ENCODE measurements at regions not wholly inside any gene's neighbourhood (a gene's known extent, or its start where the extent isn't known, plus 50 kb on each side); places are given as distances from the start of the nearest gene placed in this dataset.

DNA sequence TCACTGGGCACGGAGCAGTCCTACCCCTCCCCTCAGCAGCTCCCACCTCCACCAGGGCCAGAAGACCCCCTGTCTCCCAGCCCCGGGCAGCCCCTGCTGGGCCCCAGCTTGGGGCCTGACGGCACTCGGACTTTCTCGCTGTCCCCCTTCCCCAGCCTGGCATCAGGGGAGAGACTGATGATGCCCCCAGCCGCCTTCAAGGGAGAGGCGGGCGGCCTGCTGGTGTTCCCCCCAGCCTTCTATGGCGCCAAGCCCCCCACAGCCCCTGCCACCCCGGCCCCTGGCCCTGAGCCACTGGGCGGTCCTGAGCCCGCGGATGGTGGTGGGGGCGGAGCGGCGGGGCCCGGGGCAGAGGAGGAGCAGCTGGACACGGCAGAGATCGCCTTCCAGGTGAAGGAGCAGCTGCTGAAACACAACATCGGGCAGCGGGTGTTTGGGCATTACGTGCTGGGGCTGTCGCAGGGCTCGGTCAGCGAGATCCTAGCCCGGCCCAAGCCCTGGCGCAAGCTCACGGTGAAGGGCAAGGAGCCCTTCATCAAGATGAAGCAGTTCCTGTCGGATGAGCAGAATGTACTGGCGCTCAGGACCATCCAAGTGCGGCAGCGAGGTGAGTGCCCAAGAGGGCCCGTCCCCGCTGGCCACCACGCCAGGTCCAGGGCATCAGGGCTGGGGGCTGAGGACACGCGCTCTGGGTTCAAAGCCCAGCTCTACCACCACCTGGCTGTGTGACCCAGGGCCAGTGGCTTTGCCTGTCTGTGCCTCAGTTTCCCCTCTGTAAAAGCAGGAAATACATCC is 58.6 kb downstream of the PHETA1 start:
- Histone ChIP-seq H3K36me3 (ENCODE audit: control insufficient read depth, insufficient read depth, low read length) (no peaks in the 10 kb centered on the region), H3K9ac (ENCODE audit: low read length) (no peak overlapping the region), H3K4me3 (ENCODE audit: low read length) (no peak overlapping the region), H3K9me3 (ENCODE audit: control insufficient read depth, low read length) (peaks cover 2% of the 10 kb centered on the region), H3K4me1 (ENCODE audit: control insufficient read depth, insufficient read depth, low read length) (no peaks in the 10 kb centered on the region), H3K27me3 (ENCODE audit: control insufficient read depth, insufficient read depth, low read length) (no peaks in the 10 kb centered on the region)

DNA sequence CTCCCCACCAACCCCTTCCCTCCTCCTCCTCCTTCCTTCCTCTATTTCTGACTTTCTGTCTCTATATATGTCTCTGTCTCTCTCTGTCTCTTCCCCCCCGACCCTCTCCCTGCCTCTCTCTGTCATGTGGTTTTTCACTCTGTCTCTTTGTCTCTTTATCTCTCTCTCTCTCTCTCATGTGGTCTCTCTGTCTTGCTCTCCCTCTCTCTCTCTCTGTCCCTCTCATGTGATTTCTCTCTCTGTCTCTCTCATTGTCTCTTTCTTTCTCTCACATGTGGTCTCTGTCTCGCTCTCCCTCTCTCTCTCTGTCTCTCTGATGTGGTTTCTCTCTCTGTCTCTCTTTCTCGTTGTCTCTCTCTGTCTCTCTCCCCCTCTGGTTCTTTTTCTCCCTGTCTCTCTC is 59.3 kb downstream of the PHETA1 start:
- no peaks in the 10 kb centered on the region for H3K27me3 ChIP-seq (ENCODE audit: control insufficient read depth, insufficient read depth, low read length)
- no peaks in the 10 kb centered on the region for H3K36me3 ChIP-seq (ENCODE audit: control insufficient read depth, insufficient read depth, low read length)
- no peak overlapping the region for H3K4me3 ChIP-seq (ENCODE audit: low read length)
- no peaks in the 10 kb centered on the region for H3K4me1 ChIP-seq (ENCODE audit: control insufficient read depth, insufficient read depth, low read length)
- no peak overlapping the region for H3K9ac ChIP-seq (ENCODE audit: low read length)
- H3K9me3 ChIP-seq (ENCODE audit: control insufficient read depth, low read length): peaks cover 9% of the 10 kb centered on the region

GRCh38 chr12:111308473-111308872 is 60.4 kb downstream of the PHETA1 start:
- Histone ChIP-seq H3K27me3 (ENCODE audit: control insufficient read depth, insufficient read depth, low read length) (no peaks in the 10 kb centered on the region), H3K4me3 (ENCODE audit: low read length) (no peak overlapping the region), H3K9me3 (ENCODE audit: control insufficient read depth, low read length) (peaks cover 16% of the 10 kb centered on the region), H3K36me3 (ENCODE audit: control insufficient read depth, insufficient read depth, low read length) (no peaks in the 10 kb centered on the region), H3K4me1 (ENCODE audit: control insufficient read depth, insufficient read depth, low read length) (no peaks in the 10 kb centered on the region), H3K9ac (ENCODE audit: low read length) (no peak overlapping the region)

DNA sequence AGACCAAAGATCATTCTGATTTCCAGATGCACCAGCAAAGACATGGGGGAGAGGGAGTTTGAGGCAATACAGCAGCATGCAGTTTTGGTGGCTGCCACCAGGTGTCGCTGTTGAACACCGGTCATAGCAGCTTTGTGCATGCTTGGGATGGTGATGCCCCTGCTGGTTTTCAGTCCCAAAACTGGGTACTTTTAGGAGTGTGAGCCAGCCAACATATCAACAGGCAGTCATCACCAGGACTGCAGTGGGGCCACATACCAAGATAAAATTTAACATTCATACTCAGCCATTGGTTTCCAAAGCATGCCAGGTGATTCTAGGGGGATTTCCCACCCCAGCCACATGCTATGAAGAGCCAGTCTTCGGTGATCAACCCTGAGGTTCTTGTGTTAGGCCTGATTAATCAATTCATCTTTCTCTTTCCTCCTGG is 64.2 kb downstream of the PHETA1 start:
- Histone ChIP-seq H3K36me3 (ENCODE audit: control insufficient read depth, insufficient read depth, low read length) (no peaks in the 10 kb centered on the region), H3K4me3 (ENCODE audit: low read length) (no peak overlapping the region), H3K27me3 (ENCODE audit: control insufficient read depth, insufficient read depth, low read length) (no peaks in the 10 kb centered on the region), H3K9me3 (ENCODE audit: control insufficient read depth, low read length) (peaks cover 16% of the 10 kb centered on the region), H3K9ac (ENCODE audit: low read length) (no peak overlapping the region), H3K4me1 (ENCODE audit: control insufficient read depth, insufficient read depth, low read length) (no peaks in the 10 kb centered on the region)

DNA sequence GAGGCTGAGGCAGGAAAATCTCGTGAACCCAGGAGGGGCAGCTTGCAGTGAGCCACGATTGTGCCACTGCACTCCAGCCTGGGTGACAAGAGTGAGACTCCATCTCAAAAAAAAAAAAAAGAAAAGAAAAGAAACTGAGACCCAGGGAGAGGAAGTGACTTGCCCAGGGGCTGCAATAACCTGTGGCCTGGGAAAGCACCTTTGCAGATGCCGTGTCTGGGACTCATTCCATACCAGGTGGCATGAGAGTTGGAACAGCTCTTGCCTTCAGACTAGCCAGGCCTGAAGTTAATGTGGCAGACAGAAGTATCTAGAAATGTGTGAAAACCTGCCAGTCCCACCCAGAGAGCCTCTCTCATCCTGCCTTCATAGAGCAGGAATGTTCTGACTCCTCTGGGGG is 65.4 kb downstream of the PHETA1 start:
- Histone ChIP-seq H3K4me1 (ENCODE audit: control insufficient read depth, insufficient read depth, low read length) (no peaks in the 10 kb centered on the region), H3K36me3 (ENCODE audit: control insufficient read depth, insufficient read depth, low read length) (no peaks in the 10 kb centered on the region), H3K27me3 (ENCODE audit: control insufficient read depth, insufficient read depth, low read length) (no peaks in the 10 kb centered on the region), H3K4me3 (ENCODE audit: low read length) (no peak overlapping the region), H3K9me3 (ENCODE audit: control insufficient read depth, low read length) (peaks cover 16% of the 10 kb centered on the region), H3K9ac (ENCODE audit: low read length) (no peak overlapping the region)

GRCh38 chr12:111298582-111299436 is 70.1 kb downstream of the PHETA1 start:
- Histone ChIP-seq H3K4me1 (ENCODE audit: control insufficient read depth, insufficient read depth, low read length) (no peaks in the 10 kb centered on the region), H3K9ac (ENCODE audit: low read length) (no peak overlapping the region), H3K9me3 (ENCODE audit: control insufficient read depth, low read length) (no peaks in the 10 kb centered on the region), H3K4me3 (ENCODE audit: low read length) (no peak overlapping the region), H3K36me3 (ENCODE audit: control insufficient read depth, insufficient read depth, low read length) (no peaks in the 10 kb centered on the region), H3K27me3 (ENCODE audit: control insufficient read depth, insufficient read depth, low read length) (no peaks in the 10 kb centered on the region)

- Histone ChIP-seq H3K9ac (ENCODE audit: low read length) (no peak overlapping the region), H3K9me3 (ENCODE audit: control insufficient read depth, low read length) (no peaks in the 10 kb centered on the region), H3K27me3 (ENCODE audit: control insufficient read depth, insufficient read depth, low read length) (no peaks in the 10 kb centered on the region), H3K4me3 (ENCODE audit: low read length) (no peak overlapping the region), H3K36me3 (ENCODE audit: control insufficient read depth, insufficient read depth, low read length) (no peaks in the 10 kb centered on the region), H3K4me1 (ENCODE audit: control insufficient read depth, insufficient read depth, low read length) (no peaks in the 10 kb centered on the region)
Observed at GRCh38 chr12:111297703-111298426, 71.0 kb downstream of the PHETA1 start.

- no peak overlapping the region for H3K9ac ChIP-seq (ENCODE audit: low read length)
- H3K4me1 ChIP-seq (ENCODE audit: control insufficient read depth, insufficient read depth, low read length): no peaks in the 10 kb centered on the region
- H3K36me3 ChIP-seq (ENCODE audit: control insufficient read depth, insufficient read depth, low read length): no peaks in the 10 kb centered on the region
- H3K4me3 ChIP-seq (ENCODE audit: low read length): no peak overlapping the region
- no peaks in the 10 kb centered on the region for H3K9me3 ChIP-seq (ENCODE audit: control insufficient read depth, low read length)
- H3K27me3 ChIP-seq (ENCODE audit: control insufficient read depth, insufficient read depth, low read length): no peaks in the 10 kb centered on the region
Observed at GRCh38 chr12:111296906-111297463, 71.9 kb downstream of the PHETA1 start.

- Histone ChIP-seq H3K4me1 (ENCODE audit: control insufficient read depth, insufficient read depth, low read length) (no peaks in the 10 kb centered on the region), H3K9ac (ENCODE audit: low read length) (no peak overlapping the region), H3K4me3 (ENCODE audit: low read length) (no peak overlapping the region), H3K9me3 (ENCODE audit: control insufficient read depth, low read length) (no peaks in the 10 kb centered on the region), H3K36me3 (ENCODE audit: control insufficient read depth, insufficient read depth, low read length) (no peaks in the 10 kb centered on the region), H3K27me3 (ENCODE audit: control insufficient read depth, insufficient read depth, low read length) (no peaks in the 10 kb centered on the region)
Observed at GRCh38 chr12:111295176-111295575, 73.7 kb downstream of the PHETA1 start.

- Histone ChIP-seq H3K4me3 (ENCODE audit: low read length) (no peak overlapping the region), H3K4me1 (ENCODE audit: control insufficient read depth, insufficient read depth, low read length) (no peaks in the 10 kb centered on the region), H3K9me3 (ENCODE audit: control insufficient read depth, low read length) (no peaks in the 10 kb centered on the region), H3K9ac (ENCODE audit: low read length) (no peak overlapping the region), H3K27me3 (ENCODE audit: control insufficient read depth, insufficient read depth, low read length) (no peaks in the 10 kb centered on the region), H3K36me3 (ENCODE audit: control insufficient read depth, insufficient read depth, low read length) (no peaks in the 10 kb centered on the region)
Observed at GRCh38 chr12:111293266-111294009, 75.5 kb downstream of the PHETA1 start.

- Histone ChIP-seq H3K27me3 (ENCODE audit: control insufficient read depth, insufficient read depth, low read length) (no peaks in the 10 kb centered on the region), H3K36me3 (ENCODE audit: control insufficient read depth, insufficient read depth, low read length) (no peaks in the 10 kb centered on the region)
Observed at GRCh38 chr12:111291357-111291756, 77.5 kb downstream of the PHETA1 start.

More at GRCh38 chr12:111291357-111291756, 77.5 kb downstream of the PHETA1 start:
- Histone ChIP-seq H3K9ac (ENCODE audit: low read length) (no peak overlapping the region), H3K9me3 (ENCODE audit: control insufficient read depth, low read length) (no peaks in the 10 kb centered on the region), H3K4me1 (ENCODE audit: control insufficient read depth, insufficient read depth, low read length) (no peaks in the 10 kb centered on the region), H3K4me3 (ENCODE audit: low read length) (no peak overlapping the region)
